ENCODE measurements at regions not wholly inside any gene's neighbourhood (a gene's known extent, or its start where the extent isn't known, plus 50 kb on each side); places are given as distances from the start of the nearest gene placed in this dataset.

DNA sequence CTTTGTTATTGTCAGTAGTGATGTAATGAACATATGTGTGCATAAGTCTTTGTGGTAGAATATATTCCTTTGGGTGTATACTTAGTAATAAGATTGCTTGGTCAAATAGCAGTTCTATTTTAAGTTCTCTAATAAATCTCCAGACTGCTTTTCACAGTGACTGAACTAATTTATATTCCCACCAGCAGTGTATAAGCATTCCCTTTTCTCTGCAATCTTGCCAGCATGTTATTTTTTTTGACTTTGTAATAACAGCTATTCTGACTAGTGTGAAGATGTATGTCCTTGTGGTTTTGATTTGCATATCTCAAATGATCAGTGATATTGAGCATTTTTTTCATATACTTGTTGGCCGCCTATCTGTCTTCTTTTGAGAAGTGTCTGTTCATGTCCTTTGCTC is 111.5 kb upstream of the CDH12 start:
- no peak overlapping the region for H3K27ac ChIP-seq (ENCODE audit: insufficient read depth, low read depth, low read length)
- H3K36me3 ChIP-seq (ENCODE audit: control insufficient read depth in 2 of 2, extremely low read depth in 1 of 2, insufficient read depth in 2 of 2, low read length in 2 of 2) = no peaks in the 10 kb centered on the region
- POLR2A ChIA-PET = no interaction called here
- H3K27me3 ChIP-seq (ENCODE audit: control insufficient read depth in 2 of 2, insufficient read depth in 2 of 2, low read length in 2 of 2) = no peaks in the 10 kb centered on the region
- no peaks in the 10 kb centered on the region for H3K9me1 ChIP-seq (replicated peaks; ENCODE audit: control insufficient read depth, extremely low read depth, insufficient read depth, low read length)
- no peak for TF ChIP-seq FOS (IDR thresholded peaks at IDR 0.05; ENCODE audit: borderline replicate concordance, insufficient read depth, low read length)
- no peak for TF ChIP-seq GATA2 (IDR thresholded peaks at IDR 0.05; ENCODE audit: insufficient read depth, insufficient read length, low read depth, low read length)
- TF ChIP-seq JUN (IDR thresholded peaks at IDR 0.05; ENCODE audit: borderline replicate concordance, insufficient read depth, insufficient read length, low read depth) = no peak
- no peak for TF ChIP-seq POLR2AphosphoS5 (IDR thresholded peaks at IDR 0.05; ENCODE audit: insufficient read depth, low read depth, low read length)
- no peak for TF ChIP-seq EZH2 (IDR thresholded peaks at IDR 0.05; ENCODE audit: borderline replicate concordance, low read depth, low read length, severe bottlenecking)
- no peak for TF ChIP-seq MAX (IDR thresholded peaks at IDR 0.05; ENCODE audit: insufficient read depth, insufficient read length)
- no peak for TF ChIP-seq POLR2A (IDR thresholded peaks at IDR 0.05; ENCODE audit: low read depth, low read length)
- TF ChIP-seq MYC (IDR thresholded peaks at IDR 0.05; ENCODE audit: low read depth, low read length) = no peak
- TF ChIP-seq, protein P1, sequence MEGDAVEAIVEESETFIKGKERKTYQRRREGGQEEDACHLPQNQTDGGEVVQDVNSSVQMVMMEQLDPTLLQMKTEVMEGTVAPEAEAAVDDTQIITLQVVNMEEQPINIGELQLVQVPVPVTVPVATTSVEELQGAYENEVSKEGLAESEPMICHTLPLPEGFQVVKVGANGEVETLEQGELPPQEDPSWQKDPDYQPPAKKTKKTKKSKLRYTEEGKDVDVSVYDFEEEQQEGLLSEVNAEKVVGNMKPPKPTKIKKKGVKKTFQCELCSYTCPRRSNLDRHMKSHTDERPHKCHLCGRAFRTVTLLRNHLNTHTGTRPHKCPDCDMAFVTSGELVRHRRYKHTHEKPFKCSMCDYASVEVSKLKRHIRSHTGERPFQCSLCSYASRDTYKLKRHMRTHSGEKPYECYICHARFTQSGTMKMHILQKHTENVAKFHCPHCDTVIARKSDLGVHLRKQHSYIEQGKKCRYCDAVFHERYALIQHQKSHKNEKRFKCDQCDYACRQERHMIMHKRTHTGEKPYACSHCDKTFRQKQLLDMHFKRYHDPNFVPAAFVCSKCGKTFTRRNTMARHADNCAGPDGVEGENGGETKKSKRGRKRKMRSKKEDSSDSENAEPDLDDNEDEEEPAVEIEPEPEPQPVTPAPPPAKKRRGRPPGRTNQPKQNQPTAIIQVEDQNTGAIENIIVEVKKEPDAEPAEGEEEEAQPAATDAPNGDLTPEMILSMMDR (IDR thresholded peaks at IDR 0.05; ENCODE audit: extremely low read depth in 1 of 2, insufficient read depth in 1 of 2, low read depth in 1 of 2, low read length in 2 of 2) = no peak
- BruUV-seq (replicated peaks) = no TSS peak
- H4K20me1 ChIP-seq (replicated peaks; ENCODE audit: control insufficient read depth, extremely low read depth, insufficient read depth, low read length) = no peaks in the 10 kb centered on the region
- no peak overlapping the region for H2AFZ ChIP-seq (ENCODE audit: low read depth, low read length)
- H3K79me2 ChIP-seq (ENCODE audit: control insufficient read depth, insufficient read depth, low read length) = no peaks in the 10 kb centered on the region
- no peaks in the 10 kb centered on the region for H3K4me1 ChIP-seq (ENCODE audit: control insufficient read depth, extremely low read depth, insufficient read depth, low read length)
- FAIRE-seq = no peak
- CTCF ChIA-PET = no interaction called here
- no peak overlapping the region for H3K9ac ChIP-seq (replicated peaks; ENCODE audit: extremely low read depth, insufficient read depth, low read length)
- dilution Hi-C loops (cut with MboI; ENCODE audit: extremely low pct_ligation_motif_present, low sequenced_read_pairs) (no loop called here), intact Hi-C loops (cut with micrococcal nuclease) (no loop called here)
- no peaks in the 10 kb centered on the region for H3K9me3 ChIP-seq (replicated peaks; ENCODE audit: control insufficient read depth, insufficient read depth, low read length)
- no peak for DNase-seq (ENCODE audit: low read depth, low spot score)
- no peak overlapping the region for H3K4me3 ChIP-seq (replicated peaks in 1 of 3; ENCODE audit: insufficient read depth in 1 of 3, low read depth in 1 of 3, low read length in 3 of 3)
- no peak overlapping the region for H3K4me2 ChIP-seq (ENCODE audit: insufficient read depth, low read length)
